ENCODE measurements at regions not wholly inside any gene's neighbourhood (a gene's known extent, or its start where the extent isn't known, plus 50 kb on each side); places are given as distances from the start of the nearest gene placed in this dataset.

DNA sequence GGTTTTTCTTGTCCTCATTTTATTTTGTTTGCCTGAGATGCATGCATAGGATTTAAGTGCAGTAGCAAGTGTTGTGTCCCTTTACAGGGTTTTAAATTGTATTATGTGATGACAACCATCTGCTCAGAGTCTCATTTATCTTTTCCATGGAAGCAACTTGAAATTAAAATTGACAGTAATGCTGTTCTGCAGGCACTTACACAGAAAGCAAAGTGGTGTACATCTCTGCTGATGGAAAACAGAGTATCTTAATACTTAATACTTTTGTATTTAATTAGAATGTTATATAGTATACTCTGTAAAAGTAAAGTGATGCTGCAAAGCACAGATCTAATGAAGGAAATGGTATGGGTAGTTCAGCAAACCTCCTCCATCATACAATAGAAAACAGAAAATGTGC lies 482.9 kb downstream of the POM121L12 start:
- DNase-seq (no peak), ATAC-seq (no peak)
- Mint-ChIP-seq H3K27me3 (no peaks in the 10 kb centered on the region), H3K36me3 (no peaks in the 10 kb centered on the region), H3K27ac (no peak overlapping the region), H3K4me1 (no peaks in the 10 kb centered on the region), H3K4me3 (no peak overlapping the region), H3K9me3 (peaks cover 3 to 45% (median 20%) of the 10 kb centered on the region in 11 donors)
- no peaks in the 10 kb centered on the region for H3K36me3 ChIP-seq (ENCODE audit: control insufficient read depth in 2 of 3, insufficient read depth in 3 of 3, low read length in 3 of 3)
- intact Hi-C loops (cut with micrococcal nuclease) = no loop called here
- H3K4me1 ChIP-seq (ENCODE audit: control insufficient read depth in 2 of 2, insufficient read depth in 2 of 2, low read length in 2 of 2) = no peaks in the 10 kb centered on the region
- ChIA-PET CTCF (no interaction called here), POLR2A (no interaction called here)
- H3K4me3 ChIP-seq (ENCODE audit: low read length) = no peak overlapping the region
- no peaks in the 10 kb centered on the region for H3K27me3 ChIP-seq (ENCODE audit: control insufficient read depth in 2 of 2, insufficient read depth in 2 of 2, low read length in 2 of 2)
- peaks cover 0 to 7% (median 0%) of the 10 kb centered on the region in 3 experiments for H3K9me3 ChIP-seq (ENCODE audit: control insufficient read depth in 2 of 3, low read length in 3 of 3)
- H3K27ac ChIP-seq (ENCODE audit: low read depth, low read length) = no peak overlapping the region

DNA sequence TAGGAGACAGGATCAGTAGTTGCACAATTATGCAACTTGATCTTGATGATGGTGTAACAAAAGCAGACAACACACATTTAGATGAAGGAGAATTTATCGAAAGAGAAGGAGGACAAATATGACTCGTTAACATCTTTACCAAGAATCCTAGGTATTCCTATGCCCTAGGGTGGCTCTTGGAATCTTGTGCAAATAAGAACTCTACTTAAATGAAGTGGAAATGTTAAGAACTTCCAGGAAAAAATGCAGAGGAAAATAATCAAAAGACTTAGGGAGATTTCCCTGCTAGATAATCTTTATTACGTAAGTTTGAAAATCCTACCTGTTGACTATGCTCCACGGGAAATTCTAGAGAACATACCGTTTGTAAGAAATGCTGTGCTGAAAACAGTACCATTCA lies 485.4 kb downstream of the POM121L12 start:
- ChIA-PET POLR2A (no interaction called here), CTCF (no interaction called here)
- H3K4me1 Mint-ChIP-seq = no peaks in the 10 kb centered on the region
- peaks cover 3 to 35% (median 15%) of the 10 kb centered on the region in 11 donors for H3K9me3 Mint-ChIP-seq
- H3K36me3 Mint-ChIP-seq = no peaks in the 10 kb centered on the region
- H3K27ac ChIP-seq (ENCODE audit: low read depth, low read length) = no peak overlapping the region
- H3K4me3 ChIP-seq (ENCODE audit: low read length) = no peak overlapping the region
- H3K27ac Mint-ChIP-seq = no peak overlapping the region
- no peaks in the 10 kb centered on the region for H3K4me1 ChIP-seq (ENCODE audit: control insufficient read depth in 2 of 2, insufficient read depth in 2 of 2, low read length in 2 of 2)
- peaks cover 0 to 4% (median 0%) of the 10 kb centered on the region in 3 experiments for H3K9me3 ChIP-seq (ENCODE audit: control insufficient read depth in 2 of 3, low read length in 3 of 3)
- no peaks in the 10 kb centered on the region for H3K27me3 ChIP-seq (ENCODE audit: control insufficient read depth in 2 of 2, insufficient read depth in 2 of 2, low read length in 2 of 2)
- ATAC-seq (no peak), DNase-seq (no peak)
- H3K36me3 ChIP-seq (ENCODE audit: control insufficient read depth in 2 of 3, insufficient read depth in 3 of 3, low read length in 3 of 3) = no peaks in the 10 kb centered on the region
- no peaks in the 10 kb centered on the region for H3K27me3 Mint-ChIP-seq
- intact Hi-C loops (cut with micrococcal nuclease) = no loop called here
- H3K4me3 Mint-ChIP-seq = no peak overlapping the region

DNA sequence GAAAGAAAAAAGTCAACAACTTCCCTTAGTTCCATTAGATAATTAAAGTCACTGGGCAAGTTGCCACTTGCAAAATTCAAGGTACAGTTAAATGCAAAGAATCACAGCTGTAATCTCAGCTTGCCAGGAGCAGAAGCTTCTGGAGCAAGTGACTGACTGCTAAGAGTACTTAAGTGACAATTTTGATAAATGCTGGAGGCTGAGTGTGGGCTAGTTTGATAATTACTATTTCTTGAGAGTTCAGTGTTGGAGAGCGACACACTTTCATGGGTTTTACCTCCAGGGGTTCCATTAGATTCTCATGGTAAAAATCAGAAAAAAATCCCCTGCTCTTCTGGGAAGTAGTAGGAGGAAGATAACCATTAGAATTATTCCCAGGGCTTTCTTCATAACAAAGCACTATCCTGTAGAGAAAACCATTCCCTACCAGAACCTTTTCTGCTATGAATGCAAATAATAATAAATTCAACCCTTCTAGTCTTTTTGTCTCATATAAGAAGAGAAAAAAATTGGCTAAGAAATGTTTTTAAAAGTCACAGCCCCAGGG lies 486.3 kb downstream of the POM121L12 start:
- no peaks in the 10 kb centered on the region for H3K36me3 ChIP-seq (ENCODE audit: control insufficient read depth in 2 of 3, insufficient read depth in 3 of 3, low read length in 3 of 3)
- no peak for DNase-seq
- intact Hi-C loops (cut with micrococcal nuclease) = no loop called here
- H3K4me1 ChIP-seq (ENCODE audit: control insufficient read depth in 2 of 2, insufficient read depth in 2 of 2, low read length in 2 of 2) = no peaks in the 10 kb centered on the region
- ATAC-seq = no peak
- H3K27me3 Mint-ChIP-seq = no peaks in the 10 kb centered on the region
- H3K9me3 Mint-ChIP-seq = peaks cover 3 to 28% (median 14%) of the 10 kb centered on the region in 11 donors
- no peaks in the 10 kb centered on the region for H3K4me1 Mint-ChIP-seq
- no peak overlapping the region for H3K27ac ChIP-seq (ENCODE audit: low read depth, low read length)
- H3K4me3 ChIP-seq (ENCODE audit: low read length) = no peak overlapping the region
- H3K27me3 ChIP-seq (ENCODE audit: control insufficient read depth in 2 of 2, insufficient read depth in 2 of 2, low read length in 2 of 2) = no peaks in the 10 kb centered on the region
- CTCF ChIA-PET = no interaction called here
- POLR2A ChIA-PET = no interaction called here
- H3K9me3 ChIP-seq (ENCODE audit: control insufficient read depth in 2 of 3, low read length in 3 of 3) = peaks cover 0 to 4% (median 0%) of the 10 kb centered on the region in 3 experiments
- no peak overlapping the region for H3K27ac Mint-ChIP-seq
- no peaks in the 10 kb centered on the region for H3K36me3 Mint-ChIP-seq
- no peak overlapping the region for H3K4me3 Mint-ChIP-seq

DNA sequence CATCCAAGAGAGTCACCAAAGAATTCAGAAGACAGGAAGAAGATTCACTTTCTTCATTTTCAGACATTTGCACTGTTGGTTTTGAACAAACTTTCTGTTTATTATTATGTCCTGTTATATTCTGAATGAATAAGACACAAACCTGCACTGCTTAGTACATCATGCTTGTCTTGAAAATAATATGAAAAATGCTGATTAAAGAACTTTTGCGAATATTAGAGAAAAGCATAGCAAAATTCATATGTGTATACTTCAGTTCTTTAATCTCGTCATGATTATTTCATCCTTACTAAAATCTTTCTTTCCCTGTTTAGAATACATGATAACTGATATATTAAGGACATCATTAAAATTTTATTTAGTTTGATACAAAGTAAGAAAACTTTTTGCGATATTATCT lies 504.1 kb downstream of the POM121L12 start:
- no peak for ATAC-seq
- no peak for DNase-seq
- Mint-ChIP-seq H3K27me3 (no peaks in the 10 kb centered on the region), H3K9me3 (peaks cover 5 to 38% (median 14%) of the 10 kb centered on the region in 11 donors), H3K27ac (no peak overlapping the region), H3K36me3 (no peaks in the 10 kb centered on the region), H3K4me1 (no peaks in the 10 kb centered on the region), H3K4me3 (no peak overlapping the region)
- Histone ChIP-seq H3K4me3 (ENCODE audit: low read length) (no peak overlapping the region), H3K27ac (ENCODE audit: low read depth, low read length) (no peak overlapping the region), H3K36me3 (ENCODE audit: control insufficient read depth in 2 of 3, insufficient read depth in 3 of 3, low read length in 3 of 3) (no peaks in the 10 kb centered on the region), H3K9me3 (ENCODE audit: control insufficient read depth in 2 of 3, low read length in 3 of 3) (peaks cover 0 to 3% (median 3%) of the 10 kb centered on the region in 3 experiments), H3K4me1 (ENCODE audit: control insufficient read depth in 2 of 2, insufficient read depth in 2 of 2, low read length in 2 of 2) (no peaks in the 10 kb centered on the region), H3K27me3 (ENCODE audit: control insufficient read depth in 2 of 2, insufficient read depth in 2 of 2, low read length in 2 of 2) (no peaks in the 10 kb centered on the region)
- intact Hi-C loops (cut with micrococcal nuclease) = no loop called here
- ChIA-PET POLR2A (no interaction called here), CTCF (no interaction called here)

DNA sequence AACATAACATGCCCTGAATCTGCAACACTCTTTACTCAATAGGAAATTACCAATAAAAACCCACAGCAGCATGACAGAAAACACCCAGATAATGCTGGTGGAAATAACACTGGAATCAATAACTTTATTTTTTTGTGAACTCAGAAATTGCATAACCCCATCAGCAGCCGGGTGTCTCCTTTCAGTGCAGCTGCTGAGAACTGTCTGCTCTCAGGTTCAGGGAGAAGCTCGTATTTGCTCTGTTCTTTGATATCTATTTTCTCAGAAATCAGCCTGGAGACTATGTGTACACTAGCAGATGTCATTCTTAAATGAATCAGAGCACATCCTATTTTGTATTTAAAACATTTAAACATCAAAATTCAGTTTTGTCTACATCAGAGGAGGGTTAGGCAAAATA lies 506.0 kb downstream of the POM121L12 start:
- CTCF ChIA-PET = no interaction called here
- H3K27me3 ChIP-seq (ENCODE audit: control insufficient read depth in 2 of 2, insufficient read depth in 2 of 2, low read length in 2 of 2) = no peaks in the 10 kb centered on the region
- Mint-ChIP-seq H3K9me3 (peaks cover 8 to 32% (median 13%) of the 10 kb centered on the region in 11 donors), H3K4me1 (no peaks in the 10 kb centered on the region), H3K4me3 (no peak overlapping the region), H3K27me3 (no peaks in the 10 kb centered on the region), H3K27ac (no peak overlapping the region), H3K36me3 (no peaks in the 10 kb centered on the region)
- no peaks in the 10 kb centered on the region for H3K36me3 ChIP-seq (ENCODE audit: control insufficient read depth in 2 of 3, insufficient read depth in 3 of 3, low read length in 3 of 3)
- no peak overlapping the region for H3K4me3 ChIP-seq (ENCODE audit: low read length)
- POLR2A ChIA-PET = no interaction called here
- H3K4me1 ChIP-seq (ENCODE audit: control insufficient read depth in 2 of 2, insufficient read depth in 2 of 2, low read length in 2 of 2) = no peaks in the 10 kb centered on the region
- ATAC-seq (no peak), DNase-seq (no peak)
- H3K27ac ChIP-seq (ENCODE audit: low read depth, low read length) = no peak overlapping the region
- H3K9me3 ChIP-seq (ENCODE audit: control insufficient read depth in 2 of 3, low read length in 3 of 3) = peaks cover 0 to 3% (median 3%) of the 10 kb centered on the region in 3 experiments
- intact Hi-C loops (cut with micrococcal nuclease) = no loop called here

DNA sequence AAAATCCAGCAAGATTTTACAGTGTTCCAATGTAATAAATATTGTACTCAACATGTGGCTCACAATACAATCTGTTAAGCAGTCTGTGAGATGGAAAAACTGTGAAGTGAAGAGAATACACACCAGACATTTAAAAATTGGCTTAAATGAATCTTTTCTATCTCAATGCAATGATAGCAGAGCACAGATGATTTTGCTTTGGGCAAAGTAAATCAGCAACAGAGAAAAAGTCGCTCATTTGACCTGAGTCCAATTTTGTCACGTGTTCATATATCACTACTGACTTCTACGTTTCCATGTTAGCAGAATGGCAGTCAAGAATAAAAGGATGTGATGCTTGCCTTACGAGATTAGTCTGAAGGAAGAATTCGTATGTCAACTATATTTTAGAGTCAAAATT lies 506.7 kb downstream of the POM121L12 start:
- no peaks in the 10 kb centered on the region for H3K27me3 ChIP-seq (ENCODE audit: control insufficient read depth in 2 of 2, insufficient read depth in 2 of 2, low read length in 2 of 2)
- Mint-ChIP-seq H3K9me3 (peaks cover 8 to 35% (median 12%) of the 10 kb centered on the region in 11 donors), H3K4me1 (no peaks in the 10 kb centered on the region), H3K27me3 (no peaks in the 10 kb centered on the region), H3K4me3 (no peak overlapping the region), H3K36me3 (no peaks in the 10 kb centered on the region), H3K27ac (no peak overlapping the region)
- H3K4me1 ChIP-seq (ENCODE audit: control insufficient read depth in 2 of 2, insufficient read depth in 2 of 2, low read length in 2 of 2) = no peaks in the 10 kb centered on the region
- ChIA-PET CTCF (no interaction called here), POLR2A (no interaction called here)
- no peak overlapping the region for H3K4me3 ChIP-seq (ENCODE audit: low read length)
- DNase-seq (no peak), ATAC-seq (no peak)
- H3K9me3 ChIP-seq (ENCODE audit: control insufficient read depth in 2 of 3, low read length in 3 of 3) = peaks cover 0 to 3% (median 3%) of the 10 kb centered on the region in 3 experiments
- no peak overlapping the region for H3K27ac ChIP-seq (ENCODE audit: low read depth, low read length)
- no peaks in the 10 kb centered on the region for H3K36me3 ChIP-seq (ENCODE audit: control insufficient read depth in 2 of 3, insufficient read depth in 3 of 3, low read length in 3 of 3)
- intact Hi-C loops (cut with micrococcal nuclease) = no loop called here

Data from naive thymus-derived CD4-positive, alpha-beta T cell (primary cell).